ENCODE measurements at regions not wholly inside any gene's neighbourhood (a gene's known extent, or its start where the extent isn't known, plus 50 kb on each side); places are given as distances from the start of the nearest gene placed in this dataset.

- no peak for TF ChIP-seq CTCF (conservative IDR thresholded peaks at IDR 0.05; ENCODE audit: low read depth, low read length)
- no peak for TF ChIP-seq EZH2 (IDR thresholded peaks at IDR 0.05; ENCODE audit: borderline replicate concordance, low read depth, low read length, poor library complexity, severe bottlenecking)
Observed at GRCh38 chr15:92324101-92324963, 69.3 kb upstream of the ST8SIA2 start.

Measured in A673 (cell line).